Spleen (tissue), 11 donors: ENCODE measurements at regions not wholly inside any gene's neighbourhood (a gene's known extent, or its start where the extent isn't known, plus 50 kb on each side); places are given as distances from the start of the nearest gene placed in this dataset.

Experiments
- DNase-seq: peaks from one replicate; pipeline ENCODE4 v3.0.0-alpha.2; 2020
- H3K27ac ChIP-seq, 8 donors: fragments of 200-600 bp; sonication (generic) in 7 of 8; 1 replicate in 4 of 8; 2 replicates in 4 of 8; pipeline versions ENCODE4 v1.5.0 to v1.8.0; 2016 to 2021; ENCODE audit warnings: inconsistent platforms in 4 of 8, mild to moderate bottlenecking in 4 of 8, moderate library complexity in 1 of 8
- H3K27me3 ChIP-seq, 7 donors: fragments of 200-600 bp; sonication (generic) in 6 of 7; replicated peaks in 1 of 7; 1 replicate in 4 of 7; 2 replicates in 3 of 7; pipeline versions ENCODE4 v1.5.0 to v1.8.0; 2016 to 2021; ENCODE audit warnings: inconsistent platforms in 3 of 7, mild to moderate bottlenecking in 1 of 7
- H3K36me3 ChIP-seq, 6 donors: fragments of 200-600 bp; sonication (generic) in 5 of 6; 1 replicate in 4 of 6; 2 replicates in 2 of 6; pipeline versions ENCODE4 v1.5.0 to v1.8.0; 2016 to 2021; ENCODE audit warnings: inconsistent platforms in 2 of 6
- H3K4me1 ChIP-seq, 6 donors: fragments of 200-600 bp; sonication (generic) in 5 of 6; 1 replicate in 3 of 6; 2 replicates in 3 of 6; pipeline versions ENCODE4 v1.5.0 to v1.8.0; 2016 to 2021; ENCODE audit warnings: inconsistent platforms in 3 of 6
- H3K4me3 ChIP-seq, 8 donors: fragments of 200-600 bp; sonication (generic) in 7 of 8; 1 replicate in 4 of 8; 2 replicates in 4 of 8; pipeline versions ENCODE4 v1.5.0 to v1.8.0; 2016 to 2021; ENCODE audit warnings: inconsistent platforms in 4 of 8, mild to moderate bottlenecking in 4 of 8, moderate library complexity in 2 of 8
- H3K9me3 ChIP-seq, 8 donors: fragments of 200-600 bp; sonication (generic) in 7 of 8; 1 replicate in 4 of 8; 2 replicates in 4 of 8; pipeline versions ENCODE4 v1.5.0 to v1.8.0; 2016 to 2021; ENCODE audit warnings: inconsistent platforms in 4 of 8
- POLR2A ChIP-seq, 3 donors: fragments of 450-650 bp; IDR thresholded peaks; one replicate each; pipeline ENCODE4 v1.5.1; 2017; ENCODE audit warnings: antibody characterized with exemption in 3 of 3, mild to moderate bottlenecking in 1 of 3
- POLR2AphosphoS5 ChIP-seq, 3 donors: sonication (generic); formaldehyde crosslinking; IDR thresholded peaks; one replicate each; pipeline ENCODE4 v1.5.1; 2017; ENCODE audit warnings: antibody characterized with exemption in 3 of 3
- WGBS, 5 donors: extraction: QIAGEN DNeasy Blood & Tissue Kit in 3 of 5; methylation state at CpG; one replicate each; pipeline versions ENCODE4 v1.1.5 to v1.1.7; 2013 to 2018; 5-methylcytosine and 5-hydroxymethylcytosine counted together
- intact Hi-C: fragments of 100-400 bp; cut with DNase I; formaldehyde crosslinking; loops from one replicate; pipeline ENCODE4 v1.15.0; 2023; ENCODE audit warnings: low total_unique reads
- TF ChIP-seq, protein P1 (sequence below), 11 experiments: fragments of 200-600 bp in 7 of 11; fragments of 450-650 bp in 4 of 11; sonication (generic) in 4 of 11; IDR thresholded peaks in 8 of 11; conservative IDR thresholded peaks in 3 of 11; 1 replicate in 7 of 11; 2 replicates in 4 of 11; pipeline versions ENCODE4 v1.4.0 to v1.8.0; 2016 to 2021; ENCODE audit warnings: antibody characterized with exemption in 11 of 11, inconsistent platforms in 4 of 11, mild to moderate bottlenecking in 1 of 11
- donor health status: healthy with polysubstance abuse.
- donor health status: DM: no; HTN: no; CAD: no; lungs with moderate emphysema.
- donor health status: DM: no; HTN: no; CAD: no.
- donor health status: Bipolar disorder and iron deficiency.
- donor health status: healthy.
- donor health status: DM: no; HTN: no; CAD: no.
- donor health status: DM: yes; HTN: yes; CAD: no.

DNA sequence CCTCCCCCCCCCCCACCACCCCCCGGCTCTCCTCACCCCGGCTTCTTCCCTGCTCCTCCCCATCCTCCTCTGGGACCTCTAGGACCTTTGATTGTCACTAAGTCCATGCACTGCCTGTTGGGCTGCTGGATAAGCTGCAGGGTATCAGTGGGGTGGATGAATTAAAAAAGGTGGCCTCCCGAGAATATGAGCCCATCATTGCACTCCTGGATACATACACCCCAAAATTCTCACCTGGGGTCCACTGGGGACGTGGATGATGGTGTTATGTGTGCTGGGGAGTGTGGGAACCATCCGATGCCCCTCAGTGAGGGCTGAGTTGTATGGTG lies 88.8 kb downstream of the IRF8 start:
- 41 to 58% (median 46%) methylated on average over 4 to 5 of the region's 5 CpGs for WGBS, 5 donors
- DNase-seq: no peak
- intact Hi-C loops: loop anchor here (2.0 kb wide), 1 partner anchor 167 kb away; no protein-coding TSS in a partner anchor

DNA sequence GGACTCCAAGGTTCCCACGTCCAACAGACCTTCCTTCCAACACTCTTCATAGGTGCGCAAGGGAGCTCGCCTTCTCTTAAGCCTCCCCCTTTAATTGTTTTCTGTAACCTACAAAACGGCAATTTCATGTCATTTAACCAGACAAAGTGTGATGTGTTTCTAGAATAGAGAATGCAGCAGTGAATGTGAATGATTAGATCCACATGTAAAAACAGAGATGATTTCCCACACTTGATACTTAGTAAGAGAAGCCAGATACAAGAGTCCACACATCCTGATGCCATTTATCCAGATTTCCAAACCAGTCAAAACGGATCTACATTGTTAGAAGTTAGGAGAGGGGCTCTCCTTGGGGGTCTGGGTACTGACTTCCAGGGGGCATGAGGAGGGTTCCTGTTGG lies 89.3 kb downstream of the IRF8 start:
- no peak overlapping the region for H3K4me3 ChIP-seq
- peaks cover 35 to 96% (median 70%) of the 10 kb centered on the region in 6 donors for H3K4me1 ChIP-seq
- TF ChIP-seq, protein P1, sequence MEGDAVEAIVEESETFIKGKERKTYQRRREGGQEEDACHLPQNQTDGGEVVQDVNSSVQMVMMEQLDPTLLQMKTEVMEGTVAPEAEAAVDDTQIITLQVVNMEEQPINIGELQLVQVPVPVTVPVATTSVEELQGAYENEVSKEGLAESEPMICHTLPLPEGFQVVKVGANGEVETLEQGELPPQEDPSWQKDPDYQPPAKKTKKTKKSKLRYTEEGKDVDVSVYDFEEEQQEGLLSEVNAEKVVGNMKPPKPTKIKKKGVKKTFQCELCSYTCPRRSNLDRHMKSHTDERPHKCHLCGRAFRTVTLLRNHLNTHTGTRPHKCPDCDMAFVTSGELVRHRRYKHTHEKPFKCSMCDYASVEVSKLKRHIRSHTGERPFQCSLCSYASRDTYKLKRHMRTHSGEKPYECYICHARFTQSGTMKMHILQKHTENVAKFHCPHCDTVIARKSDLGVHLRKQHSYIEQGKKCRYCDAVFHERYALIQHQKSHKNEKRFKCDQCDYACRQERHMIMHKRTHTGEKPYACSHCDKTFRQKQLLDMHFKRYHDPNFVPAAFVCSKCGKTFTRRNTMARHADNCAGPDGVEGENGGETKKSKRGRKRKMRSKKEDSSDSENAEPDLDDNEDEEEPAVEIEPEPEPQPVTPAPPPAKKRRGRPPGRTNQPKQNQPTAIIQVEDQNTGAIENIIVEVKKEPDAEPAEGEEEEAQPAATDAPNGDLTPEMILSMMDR (IDR thresholded peaks at IDR 0.05 in 8 of 11, conservative IDR thresholded peaks at IDR 0.05 in 3 of 11): no peak
- no peak for TF ChIP-seq POLR2AphosphoS5 (IDR thresholded peaks at IDR 0.05)
- no peak for TF ChIP-seq POLR2A (IDR thresholded peaks at IDR 0.05)
- 65 to 83% (median 76%) methylated on average over 5 of the region's 5 CpGs for WGBS, 5 donors
- H3K36me3 ChIP-seq: no peaks in the 10 kb centered on the region
- intact Hi-C loops: no loop called here
- H3K9me3 ChIP-seq: no peaks in the 10 kb centered on the region
- no peak for DNase-seq
- H3K27me3 ChIP-seq: peaks cover 0 to 17% (median 0%) of the 10 kb centered on the region in 7 donors
- H3K27ac ChIP-seq: peak overlapping the region in 4 of 8 donors; percentile 28 to 67 (median 42)

More for the DNA sequence above, 88.8 kb downstream of the IRF8 start:
- TF ChIP-seq, protein P1 (IDR thresholded peaks at IDR 0.05 in 8 of 11, conservative IDR thresholded peaks at IDR 0.05 in 3 of 11): peak in 6 of 11 experiments; percentile 11 to 50 (median 42)
- TF ChIP-seq POLR2A (IDR thresholded peaks at IDR 0.05) (no peak), POLR2AphosphoS5 (IDR thresholded peaks at IDR 0.05) (no peak)
- H3K4me1 ChIP-seq: peaks cover 39 to 99% (median 76%) of the 10 kb centered on the region in 6 donors
- no peak overlapping the region for H3K4me3 ChIP-seq
- no peaks in the 10 kb centered on the region for H3K36me3 ChIP-seq
- peak overlapping the region in 2 of 8 donors; percentile 36 to 67 for H3K27ac ChIP-seq
- peaks cover 0 to 17% (median 0%) of the 10 kb centered on the region in 7 donors for H3K27me3 ChIP-seq
- H3K9me3 ChIP-seq: no peaks in the 10 kb centered on the region

DNA sequence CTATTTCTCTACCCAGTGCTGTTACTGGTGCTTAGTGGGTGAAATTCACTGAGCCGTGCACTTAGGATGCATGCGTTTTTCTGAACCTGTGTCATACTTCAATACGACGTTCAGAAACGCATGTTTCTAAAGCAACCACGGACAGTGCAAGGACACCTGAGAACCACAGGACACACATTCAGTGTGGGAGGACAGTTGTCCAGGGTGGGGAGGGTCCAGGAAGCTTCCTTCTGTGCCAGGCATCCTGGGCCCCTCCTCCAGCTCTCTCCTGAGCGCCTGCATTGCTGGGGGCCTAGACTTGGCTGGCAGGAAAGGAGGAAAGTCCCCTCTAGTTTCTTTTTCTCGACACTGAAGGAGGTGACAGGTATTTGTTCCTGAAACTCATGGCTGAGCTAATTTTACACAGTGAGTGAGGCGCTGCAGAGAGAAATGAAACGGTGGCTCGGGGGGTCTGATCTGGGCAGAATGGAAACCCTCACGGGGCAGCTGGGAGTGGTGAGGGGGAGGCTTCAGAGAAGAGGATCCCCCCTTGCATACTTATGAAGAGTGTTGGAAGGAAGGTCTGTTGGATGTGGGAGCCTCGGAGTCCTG lies 89.9 kb downstream of the IRF8 start:
- peaks cover 30 to 96% (median 65%) of the 10 kb centered on the region in 6 donors for H3K4me1 ChIP-seq
- no peaks in the 10 kb centered on the region for H3K9me3 ChIP-seq
- DNase-seq: no peak
- H3K36me3 ChIP-seq: no peaks in the 10 kb centered on the region
- TF ChIP-seq, protein P1 (IDR thresholded peaks at IDR 0.05 in 8 of 11, conservative IDR thresholded peaks at IDR 0.05 in 3 of 11): no peak
- peak in 1 of 3 donors; percentile 44 for TF ChIP-seq POLR2AphosphoS5 (IDR thresholded peaks at IDR 0.05)
- peak overlapping the region in 4 of 8 donors; percentile 28 to 67 (median 42) for H3K27ac ChIP-seq
- WGBS, 5 donors: 45 to 60% (median 52%) methylated on average over 13 of the region's 13 CpGs
- H3K4me3 ChIP-seq: peak overlapping the region in 1 of 8 donors; percentile 21
- peaks cover 0 to 13% (median 0%) of the 10 kb centered on the region in 7 donors for H3K27me3 ChIP-seq
- intact Hi-C loops: no loop called here

DNA sequence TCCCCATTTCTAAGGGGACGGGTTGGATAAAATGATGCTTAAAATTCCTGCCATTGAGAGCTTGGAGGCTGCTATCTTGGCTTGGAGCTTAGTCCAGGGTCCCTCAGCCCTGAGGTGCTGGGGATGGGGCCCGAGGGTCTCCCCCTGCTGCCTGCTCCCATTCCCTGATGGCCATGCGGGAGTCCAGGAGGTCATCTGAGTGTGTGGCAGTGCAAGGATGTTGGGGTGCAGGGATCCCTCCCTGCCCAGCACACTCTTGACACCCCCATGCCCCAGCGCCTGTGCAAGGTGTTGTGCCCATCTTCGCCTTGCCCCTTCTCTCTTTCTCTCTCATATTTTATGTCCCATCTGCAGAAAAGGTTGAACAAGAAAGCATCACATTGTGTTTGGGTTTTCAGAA lies 90.4 kb downstream of the IRF8 start:
- peaks cover 0 to 7% (median 0%) of the 10 kb centered on the region in 7 donors for H3K27me3 ChIP-seq
- no peak overlapping the region for H3K4me3 ChIP-seq
- intact Hi-C loops: no loop called here
- TF ChIP-seq, protein P1 (IDR thresholded peaks at IDR 0.05 in 8 of 11, conservative IDR thresholded peaks at IDR 0.05 in 3 of 11): no peak
- no peak for TF ChIP-seq POLR2A (IDR thresholded peaks at IDR 0.05)
- no peak for TF ChIP-seq POLR2AphosphoS5 (IDR thresholded peaks at IDR 0.05)
- H3K4me1 ChIP-seq: peaks cover 24 to 96% (median 59%) of the 10 kb centered on the region in 6 donors
- 78 to 95% (median 87%) methylated on average over 5 of the region's 5 CpGs for WGBS, 5 donors
- H3K9me3 ChIP-seq: no peaks in the 10 kb centered on the region
- H3K36me3 ChIP-seq: no peaks in the 10 kb centered on the region
- H3K27ac ChIP-seq: peak overlapping the region in 4 of 8 donors; percentile 28 to 67 (median 42)
- DNase-seq: no peak
